ENCODE measurements at regions not wholly inside any gene's neighbourhood (a gene's known extent, or its start where the extent isn't known, plus 50 kb on each side); places are given as distances from the start of the nearest gene placed in this dataset.
A peak's percentile ranks its signal among the peaks of the same experiment; 100 is the strongest.
"Not testable (repeated sequence)": the region's sequence is repeated elsewhere in the genome, so short reads cannot be mapped to it uniquely, and the experiment has no call there.

DNA sequence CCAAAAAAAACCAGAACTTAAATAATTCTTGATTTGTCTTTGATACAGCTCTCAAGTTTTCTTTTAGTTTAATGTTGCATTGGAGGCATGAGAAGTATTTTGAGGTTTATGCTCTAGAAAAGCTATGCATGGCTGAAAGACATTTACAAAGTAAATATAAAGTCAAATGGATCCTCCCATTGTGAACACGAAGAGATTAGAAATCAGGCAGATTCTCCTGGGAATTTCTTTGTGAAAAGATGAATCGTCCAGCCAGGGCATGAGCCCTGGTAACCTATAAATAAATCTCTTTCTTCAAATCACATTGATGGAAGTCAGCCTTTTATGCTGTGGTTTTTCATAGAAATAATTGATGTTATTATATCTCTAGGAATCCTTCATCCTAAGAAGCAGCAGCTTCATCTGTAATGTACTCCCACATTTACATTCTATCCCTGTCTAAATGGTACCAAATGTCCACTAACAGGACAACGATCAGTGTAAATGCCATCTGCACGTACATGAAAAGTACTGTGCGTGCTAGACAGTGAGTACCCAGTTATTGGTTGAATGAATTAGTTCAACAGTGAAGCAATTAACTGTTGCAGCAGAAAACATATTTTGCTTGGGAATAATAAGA is 143.6 kb downstream of the ALDH8A1 start:
- Histone ChIP-seq H3K79me2 (no peaks in the 10 kb centered on the region), H3K27ac (no peak overlapping the region), H3K4me1 (no peaks in the 10 kb centered on the region), H3K27me3 (ENCODE audit: control insufficient read depth, insufficient read depth, low read length) (no peaks in the 10 kb centered on the region), H2AFZ (no peak overlapping the region), H3K9me3 (ENCODE audit: control insufficient read depth, low read length) (no peaks in the 10 kb centered on the region), H3K4me2 (ENCODE audit: low read length) (no peak overlapping the region), H3K36me3 (ENCODE audit: control insufficient read depth, insufficient read depth, low read length) (no peaks in the 10 kb centered on the region), H3K9ac (no peak overlapping the region), H3K4me3 (ENCODE audit: low read depth, low read length) (no peak overlapping the region)
- TF ChIP-seq, protein P1, sequence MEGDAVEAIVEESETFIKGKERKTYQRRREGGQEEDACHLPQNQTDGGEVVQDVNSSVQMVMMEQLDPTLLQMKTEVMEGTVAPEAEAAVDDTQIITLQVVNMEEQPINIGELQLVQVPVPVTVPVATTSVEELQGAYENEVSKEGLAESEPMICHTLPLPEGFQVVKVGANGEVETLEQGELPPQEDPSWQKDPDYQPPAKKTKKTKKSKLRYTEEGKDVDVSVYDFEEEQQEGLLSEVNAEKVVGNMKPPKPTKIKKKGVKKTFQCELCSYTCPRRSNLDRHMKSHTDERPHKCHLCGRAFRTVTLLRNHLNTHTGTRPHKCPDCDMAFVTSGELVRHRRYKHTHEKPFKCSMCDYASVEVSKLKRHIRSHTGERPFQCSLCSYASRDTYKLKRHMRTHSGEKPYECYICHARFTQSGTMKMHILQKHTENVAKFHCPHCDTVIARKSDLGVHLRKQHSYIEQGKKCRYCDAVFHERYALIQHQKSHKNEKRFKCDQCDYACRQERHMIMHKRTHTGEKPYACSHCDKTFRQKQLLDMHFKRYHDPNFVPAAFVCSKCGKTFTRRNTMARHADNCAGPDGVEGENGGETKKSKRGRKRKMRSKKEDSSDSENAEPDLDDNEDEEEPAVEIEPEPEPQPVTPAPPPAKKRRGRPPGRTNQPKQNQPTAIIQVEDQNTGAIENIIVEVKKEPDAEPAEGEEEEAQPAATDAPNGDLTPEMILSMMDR (IDR thresholded peaks at IDR 0.05) = no peak

DNA sequence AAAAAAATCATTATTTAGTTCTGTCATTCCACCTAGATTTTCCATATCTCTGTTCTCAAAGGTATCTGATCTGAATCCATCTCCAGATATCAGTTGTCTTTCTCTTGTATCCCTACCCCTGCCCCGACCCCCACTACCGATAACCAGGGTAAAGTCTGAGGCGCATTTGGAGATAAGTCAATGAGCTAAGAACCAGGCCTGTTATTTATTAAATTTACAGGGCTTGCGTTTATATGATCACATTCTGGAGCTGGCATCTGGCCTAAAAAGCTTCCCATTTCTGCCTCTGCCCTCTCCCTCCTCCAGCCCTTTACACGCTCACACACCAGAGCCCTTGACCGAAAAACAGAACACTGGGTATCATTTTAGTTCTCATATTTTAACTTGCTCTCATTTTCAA is 144.7 kb downstream of the ALDH8A1 start:
- Histone ChIP-seq H3K9me3 (ENCODE audit: control insufficient read depth, low read length) (no peaks in the 10 kb centered on the region), H3K4me1 (no peaks in the 10 kb centered on the region), H3K4me3 (ENCODE audit: low read depth, low read length) (no peak overlapping the region), H2AFZ (no peak overlapping the region), H3K27ac (no peak overlapping the region), H3K36me3 (ENCODE audit: control insufficient read depth, insufficient read depth, low read length) (no peaks in the 10 kb centered on the region), H3K9ac (no peak overlapping the region), H3K4me2 (ENCODE audit: low read length) (no peak overlapping the region), H3K27me3 (ENCODE audit: control insufficient read depth, insufficient read depth, low read length) (no peaks in the 10 kb centered on the region), H3K79me2 (no peaks in the 10 kb centered on the region)
- TF ChIP-seq, protein P1 (IDR thresholded peaks at IDR 0.05) = no peak

DNA sequence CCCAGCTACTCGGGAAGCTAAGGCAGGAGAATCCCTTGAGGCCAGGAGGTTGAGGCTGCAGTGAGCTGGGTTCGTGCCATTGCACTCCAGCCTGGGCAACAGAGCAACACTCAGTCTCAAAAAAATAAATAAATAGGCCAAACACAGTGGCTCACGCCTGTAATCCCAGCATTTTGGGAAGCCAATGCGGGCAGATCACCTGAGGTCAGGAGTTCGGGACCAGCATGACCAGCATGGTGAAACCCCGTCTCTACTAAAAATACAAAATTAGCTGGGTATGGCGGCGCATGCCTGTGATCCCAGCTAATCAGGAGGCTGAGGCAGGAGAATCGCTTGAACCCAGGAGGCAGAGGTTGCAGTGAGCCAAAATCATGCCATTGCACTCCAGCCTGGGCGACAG is 145.6 kb downstream of the ALDH8A1 start:
- H3K4me2 ChIP-seq (ENCODE audit: low read length); H3K27ac ChIP-seq; H3K4me1 ChIP-seq; H3K79me2 ChIP-seq; H2AFZ ChIP-seq; H3K9me3 ChIP-seq (ENCODE audit: control insufficient read depth, low read length); H3K9ac ChIP-seq; H3K4me3 ChIP-seq (ENCODE audit: low read depth, low read length); H3K36me3 ChIP-seq (ENCODE audit: control insufficient read depth, insufficient read depth, low read length); H3K27me3 ChIP-seq (ENCODE audit: control insufficient read depth, insufficient read depth, low read length): not testable (repeated sequence)

DNA sequence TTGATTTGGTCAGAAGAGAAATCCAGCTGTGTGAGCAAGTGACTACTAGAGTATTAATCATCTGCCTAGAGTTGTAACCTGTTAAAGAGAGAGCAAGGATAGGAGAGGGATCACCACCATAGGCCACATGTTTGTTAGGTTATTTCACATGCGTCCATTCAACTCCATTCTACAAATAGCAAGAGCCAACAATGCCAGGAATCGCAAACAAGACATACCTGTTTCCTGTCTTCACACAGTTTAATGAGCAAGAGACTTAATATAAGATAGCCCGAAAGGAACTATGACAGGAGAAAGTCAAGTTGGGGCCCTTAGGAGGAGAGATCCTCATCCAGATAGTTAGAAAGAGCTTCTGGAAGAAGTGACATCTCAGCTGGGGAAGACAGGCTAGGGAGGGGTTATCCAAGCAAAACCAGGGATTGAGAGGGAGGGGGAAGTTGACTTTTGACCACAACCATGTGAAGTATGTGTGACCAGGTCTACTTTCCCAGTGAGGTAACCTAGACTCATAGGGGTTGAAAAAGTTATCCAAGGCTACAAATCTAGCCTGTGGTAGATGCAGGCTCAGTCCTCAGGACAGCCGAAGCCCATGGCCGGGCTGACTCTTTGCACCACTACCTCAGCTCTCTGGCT is 147.4 kb downstream of the ALDH8A1 start:
- no peaks in the 10 kb centered on the region for H3K36me3 ChIP-seq (ENCODE audit: control insufficient read depth, insufficient read depth, low read length)
- H3K4me1 ChIP-seq = no peaks in the 10 kb centered on the region
- no peaks in the 10 kb centered on the region for H3K9me3 ChIP-seq (ENCODE audit: control insufficient read depth, low read length)
- no peak overlapping the region for H3K9ac ChIP-seq
- H3K79me2 ChIP-seq = no peaks in the 10 kb centered on the region
- TF ChIP-seq, protein P1 (IDR thresholded peaks at IDR 0.05) = no peak
- H2AFZ ChIP-seq = peak overlapping the region; percentile 43
- H3K4me3 ChIP-seq (ENCODE audit: low read depth, low read length) = no peak overlapping the region
- no peak overlapping the region for H3K27ac ChIP-seq
- H3K27me3 ChIP-seq (ENCODE audit: control insufficient read depth, insufficient read depth, low read length) = no peaks in the 10 kb centered on the region
- H3K4me2 ChIP-seq (ENCODE audit: low read length) = no peak overlapping the region

DNA sequence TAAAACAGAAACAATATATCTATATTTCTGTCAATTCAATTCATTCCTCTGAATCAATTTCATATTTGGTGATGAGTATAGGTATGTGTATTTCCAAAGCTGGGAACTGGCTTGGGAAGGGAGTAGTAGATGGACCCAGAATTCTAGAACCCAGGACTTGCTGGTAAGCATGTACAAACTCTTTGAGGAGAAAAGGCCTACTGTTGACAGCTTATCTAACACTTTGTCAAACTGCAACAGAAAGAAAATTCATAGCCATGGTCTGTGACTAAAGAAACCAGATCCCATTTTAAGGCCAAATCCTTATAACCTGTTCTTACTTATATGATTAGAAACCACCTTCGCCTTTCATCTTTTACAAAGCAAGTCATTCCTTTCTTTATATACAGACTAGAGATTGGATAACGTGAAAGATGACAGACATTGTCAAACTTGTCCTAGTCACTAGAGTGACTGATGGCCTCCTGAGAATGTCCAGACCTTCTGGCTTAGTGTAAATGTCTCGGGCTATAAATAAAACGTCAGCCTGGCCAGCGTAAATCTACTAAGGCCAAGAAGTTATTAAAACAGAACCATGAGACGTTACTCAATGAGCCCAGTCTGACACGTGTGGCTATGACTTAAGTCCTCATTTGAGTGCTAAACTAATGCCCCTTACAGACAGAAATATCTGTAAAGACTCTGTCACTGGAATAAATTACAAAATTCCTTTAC is 152.3 kb downstream of the ALDH8A1 start:
- Histone ChIP-seq H3K9ac (no peak overlapping the region), H2AFZ (no peak overlapping the region), H3K4me3 (ENCODE audit: low read depth, low read length) (no peak overlapping the region), H3K27me3 (ENCODE audit: control insufficient read depth, insufficient read depth, low read length) (no peaks in the 10 kb centered on the region), H3K9me3 (ENCODE audit: control insufficient read depth, low read length) (no peaks in the 10 kb centered on the region), H3K4me2 (ENCODE audit: low read length) (no peak overlapping the region), H3K36me3 (ENCODE audit: control insufficient read depth, insufficient read depth, low read length) (no peaks in the 10 kb centered on the region), H3K4me1 (no peaks in the 10 kb centered on the region), H3K79me2 (no peaks in the 10 kb centered on the region), H3K27ac (no peak overlapping the region)
- TF ChIP-seq, protein P1 (IDR thresholded peaks at IDR 0.05) = no peak
